IMR-90 (cell line): ENCODE measurements at regions not wholly inside any gene's neighbourhood (a gene's known extent, or its start where the extent isn't known, plus 50 kb on each side); places are given as distances from the start of the nearest gene placed in this dataset.

Experiments
- ATAC-seq: fragments of 200-7000 bp; cut with Tn5 transposase; 2 replicates; pipeline ENCODE4 v1.9.1; 2020; ENCODE audit warnings: low read depth, mild to moderate bottlenecking, moderate library complexity
- BruUV-seq: library from RNA; stranded (reverse); fragments of 400-500 nt; replicated peaks from 2 replicates; lab custom pipeline; 2021; lab: Mats Ljungman, UMichigan
- CTCF ChIA-PET: fragments of 300-600 bp; formaldehyde crosslinking; extraction: SDS; loops from one replicate; lab custom pipeline; 2021; ENCODE audit warnings: antibody characterized with exemption; lab: Yijun Ruan, JAX
- POLR2A ChIA-PET: fragments of 300-600 bp; sonication (Branson Sonifier 250); formaldehyde crosslinking; loops from one replicate; lab custom pipeline; 2022; ENCODE audit warnings: antibody characterized with exemption; ENCODE audit not compliant: unreplicated experiment; lab: Charles Lee
- DNase-seq: peaks from one replicate; pipeline ENCODE4 v3.0.0; 2013
- H2AFZ ChIP-seq: replicated peaks from 2 replicates; pipeline ENCODE3; 2013; ENCODE audit warnings: low read length, mild to moderate bottlenecking; ENCODE audit not compliant: poor library complexity
- H2AK5ac ChIP-seq: 2 replicates; pipeline ENCODE4 v1.6.1; 2013; ENCODE audit warnings: low read depth, low read length, inconsistent platforms
- H2AK9ac ChIP-seq: replicated peaks from 2 replicates; pipeline ENCODE3; 2013; ENCODE audit warnings: mild to moderate bottlenecking, low read depth, low read length, moderate library complexity; ENCODE audit not compliant: poor library complexity
- H2BK120ac ChIP-seq: 2 replicates; pipeline ENCODE4 v1.6.1; 2013; ENCODE audit warnings: low read depth, low read length, inconsistent platforms
- H2BK15ac ChIP-seq: 3 replicates; pipeline ENCODE4 v1.6.1; 2013; ENCODE audit warnings: low read depth, low read length, inconsistent platforms
- H2BK20ac ChIP-seq: 2 replicates; pipeline ENCODE4 v1.6.1; 2013; ENCODE audit warnings: low read depth, mild to moderate bottlenecking, inconsistent platforms, low read length, moderate library complexity
- H2BK5ac ChIP-seq: 2 replicates; pipeline ENCODE4 v1.6.1; 2013; ENCODE audit warnings: mild to moderate bottlenecking, low read depth, low read length, inconsistent platforms; ENCODE audit not compliant: poor library complexity, severe bottlenecking
- H3K14ac ChIP-seq: replicated peaks from 2 replicates; pipeline ENCODE4 v1.6.1; 2013; ENCODE audit warnings: low read depth, low read length, inconsistent platforms
- H3K18ac ChIP-seq: 2 replicates; pipeline ENCODE4 v1.6.1; 2013; ENCODE audit warnings: low read depth, low read length, control low read depth
- H3K23ac ChIP-seq: 2 replicates; pipeline ENCODE4 v1.6.1; 2013; ENCODE audit warnings: low read depth, low read length, inconsistent platforms
- H3K27ac ChIP-seq: 2 replicates; pipeline ENCODE4 v1.5.1; 2013; ENCODE audit warnings: mild to moderate bottlenecking, control low read depth, low read length; ENCODE audit not compliant: insufficient read depth
- H3K27me3 ChIP-seq: 2 replicates; pipeline ENCODE4 v1.6.1; 2013; ENCODE audit warnings: low read length; ENCODE audit not compliant: control insufficient read depth, insufficient read depth
- H3K36me3 ChIP-seq: 2 replicates; pipeline ENCODE4 v1.6.1; 2013; ENCODE audit warnings: low read length, mixed read lengths; ENCODE audit not compliant: control insufficient read depth, insufficient read depth
- H3K4ac ChIP-seq: 2 replicates; pipeline ENCODE4 v1.6.1; 2013; ENCODE audit warnings: low read depth, low read length, inconsistent platforms
- H3K4me1 ChIP-seq: 2 replicates; pipeline ENCODE4 v1.6.1; 2013; ENCODE audit warnings: low read length, mixed read lengths; ENCODE audit not compliant: control insufficient read depth, insufficient read depth
- H3K4me2 ChIP-seq: 2 replicates; pipeline ENCODE4 v1.6.1; 2013; ENCODE audit warnings: low read depth, mild to moderate bottlenecking, control low read depth, low read length, moderate library complexity
- H3K4me3 ChIP-seq: 2 replicates; pipeline ENCODE4 v1.5.1; 2013; ENCODE audit warnings: low read depth, mild to moderate bottlenecking, control low read depth, low read length, moderate library complexity; ENCODE audit not compliant: insufficient read depth
- H3K56ac ChIP-seq: 2 replicates; pipeline ENCODE4 v1.6.1; 2013; ENCODE audit warnings: low read length, inconsistent platforms; ENCODE audit not compliant: insufficient read depth; ENCODE audit errors: extremely low read depth
- H3K79me1 ChIP-seq, 2 experiments: 2 replicates each; pipeline ENCODE4 v1.6.1; 2013; ENCODE audit warnings: low read length in 2 of 2, inconsistent platforms in 1 of 2, low read depth in 1 of 2
- H3K9ac ChIP-seq: 2 replicates; pipeline ENCODE4 v1.6.1; 2013; ENCODE audit warnings: low read depth, low read length, control low read depth
- H3K9me1 ChIP-seq: 2 replicates; pipeline ENCODE4 v1.6.1; 2013; ENCODE audit warnings: low read length, inconsistent platforms; ENCODE audit not compliant: insufficient read depth
- H3K9me3 ChIP-seq: 2 replicates; pipeline ENCODE4 v1.6.1; 2013; ENCODE audit warnings: low read length; ENCODE audit not compliant: control insufficient read depth, insufficient read depth
- H4K20me1 ChIP-seq: 2 replicates; pipeline ENCODE4 v1.6.1; 2013; ENCODE audit warnings: low read length, inconsistent platforms; ENCODE audit not compliant: insufficient read depth
- H4K5ac ChIP-seq: 2 replicates; pipeline ENCODE4 v1.6.1; 2013; ENCODE audit warnings: mild to moderate bottlenecking, low read depth, low read length, control low read depth
- H4K8ac ChIP-seq, 2 experiments: 2 replicates each; pipeline ENCODE4 v1.6.1; 2013; ENCODE audit warnings: low read depth in 2 of 2, low read length in 2 of 2, control low read depth in 1 of 2, inconsistent platforms in 1 of 2
- H4K91ac ChIP-seq: 2 replicates; pipeline ENCODE4 v1.6.1; 2013; ENCODE audit warnings: low read depth, low read length, inconsistent platforms; ENCODE audit not compliant: insufficient read depth
- BHLHE40 ChIP-seq: fragments of 150-350 bp; IDR thresholded peaks from 2 replicates; pipeline ENCODE4 v1.6.1; 2016; ENCODE audit warnings: mild to moderate bottlenecking, low read depth, low read length
- CEBPB ChIP-seq: IDR thresholded peaks from 2 replicates; pipeline ENCODE4 v1.6.1; 2012; ENCODE audit warnings: low read depth, low read length, improper control_type of control experiment
- CHD1 ChIP-seq: IDR thresholded peaks from 2 replicates; pipeline ENCODE4 v1.6.1; 2012; ENCODE audit warnings: low read depth, low read length, improper control_type of control experiment
- CTCF ChIP-seq: conservative IDR thresholded peaks from 2 replicates; pipeline ENCODE4 v1.5.1; 2012; ENCODE audit warnings: mild to moderate bottlenecking, low read depth, low read length, improper control_type of control experiment
- ELK1 ChIP-seq: fragments of 150-350 bp; IDR thresholded peaks from 2 replicates; pipeline ENCODE4 v1.6.1; 2016; ENCODE audit warnings: low read depth, mild to moderate bottlenecking, low read length, moderate library complexity, borderline replicate concordance
- FOS ChIP-seq: fragments of 150-350 bp; IDR thresholded peaks from 2 replicates; pipeline ENCODE4 v1.6.1; 2016; ENCODE audit warnings: low read depth, low read length
- MAFK ChIP-seq: IDR thresholded peaks from 2 replicates; pipeline ENCODE4 v1.6.1; 2012; ENCODE audit warnings: low read depth, low read length, improper control_type of control experiment
- MAZ ChIP-seq: IDR thresholded peaks from 2 replicates; pipeline ENCODE4 v1.6.1; 2012; ENCODE audit warnings: low read depth, mild to moderate bottlenecking, low read length, improper control_type of control experiment, moderate library complexity, borderline replicate concordance
- MXI1 ChIP-seq: IDR thresholded peaks from 2 replicates; pipeline ENCODE4 v1.6.1; 2012; ENCODE audit warnings: low read depth, mild to moderate bottlenecking, low read length, moderate library complexity, borderline replicate concordance
- NFE2L2 ChIP-seq: fragments of 150-350 bp; IDR thresholded peaks from 2 replicates; pipeline ENCODE4 v1.6.1; 2016; ENCODE audit warnings: low read depth, mild to moderate bottlenecking, low read length
- POLR2A ChIP-seq: IDR thresholded peaks from 2 replicates; pipeline ENCODE4 v1.6.1; 2012; ENCODE audit warnings: mild to moderate bottlenecking, low read depth, low read length
- RAD21 ChIP-seq: IDR thresholded peaks from 2 replicates; pipeline ENCODE4 v1.6.1; 2012; ENCODE audit warnings: low read length, improper control_type of control experiment
- RCOR1 ChIP-seq: IDR thresholded peaks from 2 replicates; pipeline ENCODE4 v1.6.1; 2012; ENCODE audit warnings: mild to moderate bottlenecking, low read length, improper control_type of control experiment; ENCODE audit not compliant: insufficient replicate concordance
- RFX5 ChIP-seq: IDR thresholded peaks from 2 replicates; pipeline ENCODE4 v1.8.0; 2012; ENCODE audit warnings: low read depth, mild to moderate bottlenecking, low read length, moderate library complexity
- SMC3 ChIP-seq: fragments of 150-350 bp; IDR thresholded peaks from 2 replicates; pipeline ENCODE4 v1.6.1; 2016; ENCODE audit warnings: low read depth, mild to moderate bottlenecking, antibody characterized with exemption, low read length, moderate library complexity
- USF2 ChIP-seq: fragments of 150-350 bp; IDR thresholded peaks from 2 replicates; pipeline ENCODE4 v1.6.1; 2017; ENCODE audit warnings: mild to moderate bottlenecking, antibody characterized with exemption, low read length, low read depth
- whole genome bisulfite sequencing, 2 experiments: methylation state at CpG; one replicate each; pipeline versions ENCODE4 v1.1.5 to v1.1.7; 2013; ENCODE audit warnings: missing lambda C conversion rate in 2 of 2; ENCODE audit not compliant: insufficient read length in 1 of 2; ENCODE audit errors: extremely low coverage in 2 of 2; 5-methylcytosine and 5-hydroxymethylcytosine counted together
- dilution Hi-C: fragments of 300-500 bp; cut with HindIII; formaldehyde crosslinking; loops from one replicate; pipeline ENCODE4 v1.14.3; 2018; ENCODE audit warnings: low sequenced_read_pairs; ENCODE audit not compliant: unreplicated experiment
- in situ Hi-C: fragments of 300-500 bp; cut with MboI; formaldehyde crosslinking; loops from 3 replicates; pipeline ENCODE4 v1.14.3; 2019; ENCODE audit warnings: low sequenced_read_pairs, inconsistent platforms, mixed read lengths
- intact Hi-C: fragments of 100-400 bp; cut with micrococcal nuclease; formaldehyde crosslinking; loops from 2 replicates; pipeline ENCODE4 v1.10.0; 2022

- H4K20me1 ChIP-seq = no peaks in the 10 kb centered on the region
- WGBS, 2 experiments = 73% methylated on average over 3 of the region's 7 CpGs; no CpG with 5 or more reads in 1 of the 2 experiments
- H3K27ac ChIP-seq = no peak overlapping the region
- no peak overlapping the region for H4K91ac ChIP-seq
- H3K9ac ChIP-seq = no peak overlapping the region
- H3K9me1 ChIP-seq = no peaks in the 10 kb centered on the region
- no peaks in the 10 kb centered on the region for H3K79me1 ChIP-seq
- dilution Hi-C loops (no loop called here), in situ Hi-C loops (no loop called here), intact Hi-C loops (no loop called here)
- H3K14ac ChIP-seq = no peak overlapping the region
- H3K27me3 ChIP-seq = peaks cover 27% of the 10 kb centered on the region
- no peak overlapping the region for H3K4me2 ChIP-seq
- H2AFZ ChIP-seq = no peak overlapping the region
- H3K23ac ChIP-seq = no peak overlapping the region
- CTCF ChIA-PET = interaction anchor here (0.9 kb wide), 1 partner anchor 138 kb away, joined by 3 read pairs; no protein-coding TSS in a partner anchor
- no peak overlapping the region for H3K18ac ChIP-seq
- H2BK15ac ChIP-seq = no peak overlapping the region
- no peak overlapping the region for H2AK9ac ChIP-seq
- TF ChIP-seq RAD21 (no peak), FOS (no peak), MXI1 (no peak), USF2 (no peak), RCOR1 (no peak), MAFK (no peak), POLR2A (no peak), ELK1 (no peak), CEBPB (no peak), RFX5 (no peak), BHLHE40 (no peak), CHD1 (no peak), CTCF (no peak), MAZ (no peak), SMC3 (no peak), NFE2L2 (no peak)
- H2BK20ac ChIP-seq = no peak overlapping the region
- DNase-seq (no peak), ATAC-seq (no peak)
- no peaks in the 10 kb centered on the region for H3K4me1 ChIP-seq
- no peak overlapping the region for H3K4ac ChIP-seq
- H3K4me3 ChIP-seq = no peak overlapping the region
- no peaks in the 10 kb centered on the region for H3K36me3 ChIP-seq
- H3K9me3 ChIP-seq = no peaks in the 10 kb centered on the region
- H2BK5ac ChIP-seq = no peak overlapping the region
- POLR2A ChIA-PET = no interaction called here
- H4K5ac ChIP-seq = no peak overlapping the region
- no peak overlapping the region for H2AK5ac ChIP-seq
- H4K8ac ChIP-seq = no peak overlapping the region
- no peak overlapping the region for H2BK120ac ChIP-seq
- H3K56ac ChIP-seq = 0 out of 2 replicates have a peak overlapping the region, but pooled peaks have one; percentile 25
- BruUV-seq = no TSS peak
These were observed 77.1 kb upstream of the RPS6KA2 start for GRCh38 chr6:166704171-166704570.
